ENCODE measurements at regions not wholly inside any gene's neighbourhood (a gene's known extent, or its start where the extent isn't known, plus 50 kb on each side); places are given as distances from the start of the nearest gene placed in this dataset.
"Not testable (repeated sequence)": the region's sequence is repeated elsewhere in the genome, so short reads cannot be mapped to it uniquely, and the experiment has no call there.

DNA sequence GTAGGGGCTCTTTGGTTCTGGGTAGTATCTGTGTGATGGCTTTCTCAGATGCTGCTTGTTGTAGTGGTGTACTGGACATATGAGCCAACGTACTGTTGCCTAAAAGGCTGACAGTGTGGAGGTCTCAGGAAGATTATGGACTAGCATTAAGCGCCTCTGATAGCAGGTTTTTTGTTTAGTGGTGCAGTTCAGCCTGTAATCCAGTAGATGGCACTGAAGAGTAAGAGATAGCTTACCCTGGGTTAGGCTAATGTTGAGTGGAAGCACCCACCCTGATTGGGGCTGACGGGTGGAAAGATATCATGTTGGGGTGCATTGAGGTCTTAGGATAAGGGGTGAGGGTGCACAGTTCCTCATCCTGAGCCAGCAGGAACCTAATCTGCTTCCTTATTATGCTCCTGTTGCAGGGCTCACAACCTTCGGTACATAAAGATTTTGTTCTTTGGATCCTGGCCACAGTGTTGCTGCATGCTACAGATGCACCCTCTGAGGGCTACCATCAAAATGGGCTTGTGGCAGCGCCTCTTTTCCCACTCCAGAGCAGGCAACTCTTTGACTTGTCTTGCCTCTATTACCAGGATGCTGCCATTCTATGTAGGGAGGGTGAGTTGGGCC, 79.6 kb downstream of the MSTN start:
- no peaks in the 10 kb centered on the region for H3K4me1 ChIP-seq (ENCODE audit: insufficient read depth, low read length)
- H3K9me3 ChIP-seq (ENCODE audit: low read depth, low read length) = peaks cover 10% of the 10 kb centered on the region
- H3K4me2 ChIP-seq (ENCODE audit: insufficient read depth, low read length) = no peak overlapping the region
- DNase-seq (ENCODE audit: insufficient read length, low spot score, missing footprints) = no peak
- TF ChIP-seq, protein P1, sequence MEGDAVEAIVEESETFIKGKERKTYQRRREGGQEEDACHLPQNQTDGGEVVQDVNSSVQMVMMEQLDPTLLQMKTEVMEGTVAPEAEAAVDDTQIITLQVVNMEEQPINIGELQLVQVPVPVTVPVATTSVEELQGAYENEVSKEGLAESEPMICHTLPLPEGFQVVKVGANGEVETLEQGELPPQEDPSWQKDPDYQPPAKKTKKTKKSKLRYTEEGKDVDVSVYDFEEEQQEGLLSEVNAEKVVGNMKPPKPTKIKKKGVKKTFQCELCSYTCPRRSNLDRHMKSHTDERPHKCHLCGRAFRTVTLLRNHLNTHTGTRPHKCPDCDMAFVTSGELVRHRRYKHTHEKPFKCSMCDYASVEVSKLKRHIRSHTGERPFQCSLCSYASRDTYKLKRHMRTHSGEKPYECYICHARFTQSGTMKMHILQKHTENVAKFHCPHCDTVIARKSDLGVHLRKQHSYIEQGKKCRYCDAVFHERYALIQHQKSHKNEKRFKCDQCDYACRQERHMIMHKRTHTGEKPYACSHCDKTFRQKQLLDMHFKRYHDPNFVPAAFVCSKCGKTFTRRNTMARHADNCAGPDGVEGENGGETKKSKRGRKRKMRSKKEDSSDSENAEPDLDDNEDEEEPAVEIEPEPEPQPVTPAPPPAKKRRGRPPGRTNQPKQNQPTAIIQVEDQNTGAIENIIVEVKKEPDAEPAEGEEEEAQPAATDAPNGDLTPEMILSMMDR (IDR thresholded peaks at IDR 0.05; ENCODE audit: extremely low read depth, low read depth, low read length) = peak; percentile 49
- no peak overlapping the region for H3K27ac ChIP-seq (ENCODE audit: low read depth, low read length)
- H3K79me2 ChIP-seq (ENCODE audit: insufficient read depth, low read length) = no peaks in the 10 kb centered on the region
- H2AFZ ChIP-seq (ENCODE audit: low read length) = no peak overlapping the region
- H3K36me3 ChIP-seq (ENCODE audit: insufficient read depth, low read length) = no peaks in the 10 kb centered on the region
- H3K27me3 ChIP-seq (ENCODE audit: insufficient read depth, low read length) = no peaks in the 10 kb centered on the region
- no peak overlapping the region for H3K4me3 ChIP-seq (ENCODE audit: insufficient read depth, low read length)
- no peaks in the 10 kb centered on the region for H4K20me1 ChIP-seq (ENCODE audit: insufficient read depth, low read length)

DNA sequence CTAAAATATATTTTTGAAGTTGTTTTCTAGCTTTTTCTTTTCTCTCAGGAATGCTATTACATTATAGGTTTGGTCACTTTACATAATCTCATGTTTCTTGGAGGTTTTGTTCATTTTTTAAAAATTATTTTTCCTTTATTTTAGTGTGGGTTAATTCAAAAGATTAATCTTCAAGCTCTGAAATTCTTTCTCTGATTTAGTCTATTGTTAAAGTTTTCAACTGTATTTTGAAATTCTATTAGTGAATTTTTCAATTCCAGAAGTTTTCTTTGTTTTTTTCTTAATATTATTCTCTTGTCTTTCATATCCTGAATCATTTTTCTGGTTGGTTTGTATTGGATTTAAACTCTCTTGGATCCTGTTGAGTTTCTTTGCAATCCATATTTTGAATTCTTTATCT, 80.4 kb downstream of the MSTN start:
- H4K20me1 ChIP-seq (ENCODE audit: insufficient read depth, low read length) = no peaks in the 10 kb centered on the region
- no peaks in the 10 kb centered on the region for H3K27me3 ChIP-seq (ENCODE audit: insufficient read depth, low read length)
- peaks cover 10% of the 10 kb centered on the region for H3K9me3 ChIP-seq (ENCODE audit: low read depth, low read length)
- TF ChIP-seq, protein P1 (IDR thresholded peaks at IDR 0.05; ENCODE audit: extremely low read depth, low read depth, low read length) = no peak
- no peaks in the 10 kb centered on the region for H3K79me2 ChIP-seq (ENCODE audit: insufficient read depth, low read length)
- H3K4me2 ChIP-seq (ENCODE audit: insufficient read depth, low read length) = no peak overlapping the region
- no peaks in the 10 kb centered on the region for H3K36me3 ChIP-seq (ENCODE audit: insufficient read depth, low read length)
- H3K27ac ChIP-seq (ENCODE audit: low read depth, low read length) = no peak overlapping the region
- H3K4me1 ChIP-seq (ENCODE audit: insufficient read depth, low read length) = no peaks in the 10 kb centered on the region
- no peak for DNase-seq (ENCODE audit: insufficient read length, low spot score, missing footprints)
- no peak overlapping the region for H3K4me3 ChIP-seq (ENCODE audit: insufficient read depth, low read length)
- H2AFZ ChIP-seq (ENCODE audit: low read length) = no peak overlapping the region

DNA sequence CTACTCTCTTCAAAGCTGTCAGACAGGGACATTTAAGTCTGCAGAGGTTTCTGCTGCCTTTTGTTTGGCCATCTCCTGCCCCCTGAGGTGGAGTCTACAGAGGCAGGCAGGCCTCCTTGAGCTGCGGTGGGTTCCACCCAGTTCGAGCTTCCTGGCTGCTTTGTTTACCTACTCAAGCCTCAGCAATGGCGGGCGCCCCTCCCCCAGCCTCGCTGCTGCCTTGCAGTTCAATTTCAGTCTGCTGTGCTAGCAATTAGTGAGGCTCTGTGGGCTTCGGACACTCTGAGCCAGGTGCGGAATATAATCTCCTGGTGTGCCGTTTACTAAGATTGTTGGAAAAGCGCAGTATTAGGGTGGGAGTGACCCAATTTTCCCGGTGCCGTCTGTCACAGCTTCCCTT, 86.0 kb downstream of the MSTN start:
- H3K27ac ChIP-seq (ENCODE audit: low read depth, low read length); H2AFZ ChIP-seq (ENCODE audit: low read length); H3K4me2 ChIP-seq (ENCODE audit: insufficient read depth, low read length); H4K20me1 ChIP-seq (ENCODE audit: insufficient read depth, low read length); H3K4me3 ChIP-seq (ENCODE audit: insufficient read depth, low read length); H3K36me3 ChIP-seq (ENCODE audit: insufficient read depth, low read length); H3K4me1 ChIP-seq (ENCODE audit: insufficient read depth, low read length); H3K27me3 ChIP-seq (ENCODE audit: insufficient read depth, low read length); H3K9me3 ChIP-seq (ENCODE audit: low read depth, low read length); DNase-seq (ENCODE audit: insufficient read length, low spot score, missing footprints); H3K79me2 ChIP-seq (ENCODE audit: insufficient read depth, low read length): not testable (repeated sequence)

DNA sequence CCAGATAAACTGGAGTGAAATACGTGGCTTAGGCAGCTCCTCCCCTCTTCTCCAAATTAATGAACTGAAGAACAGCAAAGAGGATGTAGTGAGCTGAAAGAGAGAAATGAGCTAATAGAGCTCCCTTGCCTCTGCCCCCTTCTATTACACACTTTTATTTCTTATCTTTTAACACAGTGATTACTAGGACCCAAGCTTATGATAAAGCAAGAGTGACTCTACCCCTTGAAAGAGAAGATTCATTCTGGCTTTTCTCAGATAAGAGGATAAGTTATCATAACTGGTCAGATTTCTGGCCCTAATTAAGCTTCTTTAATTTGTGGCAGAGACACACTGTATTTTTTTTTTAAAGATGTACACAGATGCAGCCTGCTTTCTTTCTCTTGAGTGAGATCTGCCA, 102.2 kb downstream of the MSTN start:
- no peak overlapping the region for H3K4me3 ChIP-seq (ENCODE audit: insufficient read depth, low read length)
- no peak overlapping the region for H3K27ac ChIP-seq (ENCODE audit: low read depth, low read length)
- no peak overlapping the region for H3K4me2 ChIP-seq (ENCODE audit: insufficient read depth, low read length)
- no peaks in the 10 kb centered on the region for H3K27me3 ChIP-seq (ENCODE audit: insufficient read depth, low read length)
- no peaks in the 10 kb centered on the region for H3K9me3 ChIP-seq (ENCODE audit: low read depth, low read length)
- no peaks in the 10 kb centered on the region for H3K4me1 ChIP-seq (ENCODE audit: insufficient read depth, low read length)
- H3K36me3 ChIP-seq (ENCODE audit: insufficient read depth, low read length) = no peaks in the 10 kb centered on the region
- DNase-seq (ENCODE audit: insufficient read length, low spot score, missing footprints) = no peak
- H2AFZ ChIP-seq (ENCODE audit: low read length) = peak overlapping the region; percentile 26
- TF ChIP-seq, protein P1 (IDR thresholded peaks at IDR 0.05; ENCODE audit: extremely low read depth, low read depth, low read length) = no peak
- H3K79me2 ChIP-seq (ENCODE audit: insufficient read depth, low read length) = no peaks in the 10 kb centered on the region
- H4K20me1 ChIP-seq (ENCODE audit: insufficient read depth, low read length) = no peaks in the 10 kb centered on the region
